BJ (cell line): ENCODE measurements at regions not wholly inside any gene's neighbourhood (a gene's known extent, or its start where the extent isn't known, plus 50 kb on each side); places are given as distances from the start of the nearest gene placed in this dataset.

Experiments
- CTCF ChIA-PET: fragments of 350-600 bp; formaldehyde crosslinking; extraction: SDS; loops from one replicate; lab custom pipeline; 2021; ENCODE audit warnings: antibody characterized with exemption, inconsistent platforms; lab: Yijun Ruan, JAX
- POLR2A ChIA-PET: fragments of 300-600 bp; sonication (Branson Sonifier 250); formaldehyde crosslinking; extraction: SDS; loops from one replicate; lab custom pipeline; 2021; ENCODE audit warnings: antibody characterized with exemption; lab: Charles Lee
- DNase-seq: peaks from one replicate; pipeline ENCODE4 v3.0.0-alpha.2; 2011; ENCODE audit warnings: low read depth
- H3K27me3 ChIP-seq: 2 replicates; pipeline ENCODE4 v1.6.0; 2011; ENCODE audit warnings: low read length; ENCODE audit not compliant: control insufficient read depth, insufficient read depth
- H3K36me3 ChIP-seq: 2 replicates; pipeline ENCODE4 v1.5.1; 2011; ENCODE audit warnings: low read length; ENCODE audit not compliant: control insufficient read depth, insufficient read depth
- H3K4me3 ChIP-seq: 2 replicates; pipeline ENCODE4 v1.5.1; 2011; ENCODE audit warnings: low read depth, mild to moderate bottlenecking, control low read depth, low read length
- CTCF ChIP-seq: IDR thresholded peaks from 2 replicates; pipeline ENCODE4 v1.5.1; 2011; ENCODE audit warnings: low read depth, mild to moderate bottlenecking, control low read depth, inconsistent platforms, low read length, moderate library complexity; ENCODE audit not compliant: insufficient read depth

DNA sequence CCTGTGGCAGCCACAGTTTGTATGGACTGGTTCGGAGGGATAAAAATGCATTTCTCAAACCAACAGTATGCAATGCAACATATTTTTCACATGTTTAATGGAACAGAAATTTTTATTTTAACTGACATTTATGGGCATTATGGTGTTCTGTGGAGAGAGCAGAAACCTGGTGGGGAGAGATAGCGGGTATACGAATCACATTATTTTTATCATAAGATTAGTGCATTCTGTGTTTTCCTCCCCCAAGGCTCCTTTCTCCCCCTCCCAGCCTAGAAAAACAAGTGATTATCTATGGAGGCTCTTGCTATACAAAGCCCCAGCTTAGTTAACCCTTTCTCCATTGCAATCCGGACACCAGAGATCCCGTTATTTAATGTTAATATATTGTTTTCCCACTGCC lies 289.8 kb upstream of the PIK3C3 start:
- H3K4me3 ChIP-seq, result no peak overlapping the region
- H3K36me3 ChIP-seq, result no peaks in the 10 kb centered on the region
- POLR2A ChIA-PET, result no interaction called here
- CTCF ChIA-PET, result no interaction called here
- TF ChIP-seq CTCF, result no peak
- H3K27me3 ChIP-seq, result no peaks in the 10 kb centered on the region
- no peak for DNase-seq

DNA sequence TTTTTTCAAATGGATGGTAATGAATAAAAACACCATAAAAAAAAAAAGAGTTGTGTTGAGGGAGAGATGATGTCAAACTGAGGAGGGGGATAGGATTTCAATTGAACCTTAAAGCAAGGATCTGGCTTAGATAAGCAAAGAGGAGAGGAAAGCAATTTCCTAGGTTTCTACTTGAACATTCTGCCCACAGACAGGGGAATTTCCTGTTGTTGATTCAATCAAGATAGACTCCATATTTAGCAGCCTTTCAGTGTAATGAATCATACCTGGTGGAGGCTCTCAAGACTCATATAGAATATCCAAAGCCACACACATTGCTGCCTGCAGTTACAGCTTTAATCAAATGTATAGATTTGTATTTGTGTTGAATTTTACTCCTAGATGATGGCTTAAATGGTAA lies 294.4 kb upstream of the PIK3C3 start:
- H3K27me3 ChIP-seq, result no peaks in the 10 kb centered on the region
- no peaks in the 10 kb centered on the region for H3K36me3 ChIP-seq
- TF ChIP-seq CTCF, result no peak
- no peak for DNase-seq
- ChIA-PET POLR2A (no interaction called here), CTCF (no interaction called here)
- no peak overlapping the region for H3K4me3 ChIP-seq

DNA sequence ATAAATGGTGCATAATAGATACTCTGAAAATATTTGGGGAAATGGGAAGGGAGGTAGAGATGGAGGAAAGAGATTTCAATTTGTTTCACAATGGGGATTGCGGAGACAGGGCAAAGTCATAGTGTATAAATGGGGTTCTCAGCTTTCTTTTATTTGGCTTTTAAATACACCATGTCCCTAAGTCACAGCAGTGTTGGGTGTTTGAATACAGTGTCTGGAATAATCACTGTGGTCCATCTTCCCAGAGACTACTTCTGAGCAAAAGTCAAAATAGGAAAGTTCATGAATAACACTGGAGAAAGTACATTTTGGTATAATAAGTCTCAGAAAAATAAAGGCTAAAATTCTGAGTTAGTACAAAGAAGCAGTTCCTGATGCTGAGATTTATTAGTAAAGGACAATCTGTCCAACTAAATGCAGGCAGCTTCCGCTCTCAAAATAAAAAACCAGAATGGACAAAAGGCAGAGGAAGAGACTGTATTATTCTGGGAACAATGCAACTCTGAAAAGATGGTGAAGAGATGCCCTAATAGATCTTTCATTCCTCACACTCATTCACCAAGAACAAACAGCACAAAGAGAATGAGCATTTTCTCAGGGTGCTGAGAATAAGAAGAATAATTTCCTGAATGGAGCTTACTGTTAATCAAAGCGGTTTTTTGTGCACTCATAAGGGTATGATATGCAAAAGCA lies 295.4 kb upstream of the PIK3C3 start:
- ChIA-PET CTCF (no interaction called here), POLR2A (no interaction called here)
- Histone ChIP-seq H3K4me3 (no peak overlapping the region), H3K36me3 (no peaks in the 10 kb centered on the region), H3K27me3 (no peaks in the 10 kb centered on the region)
- no peak for TF ChIP-seq CTCF
- DNase-seq, result no peak

DNA sequence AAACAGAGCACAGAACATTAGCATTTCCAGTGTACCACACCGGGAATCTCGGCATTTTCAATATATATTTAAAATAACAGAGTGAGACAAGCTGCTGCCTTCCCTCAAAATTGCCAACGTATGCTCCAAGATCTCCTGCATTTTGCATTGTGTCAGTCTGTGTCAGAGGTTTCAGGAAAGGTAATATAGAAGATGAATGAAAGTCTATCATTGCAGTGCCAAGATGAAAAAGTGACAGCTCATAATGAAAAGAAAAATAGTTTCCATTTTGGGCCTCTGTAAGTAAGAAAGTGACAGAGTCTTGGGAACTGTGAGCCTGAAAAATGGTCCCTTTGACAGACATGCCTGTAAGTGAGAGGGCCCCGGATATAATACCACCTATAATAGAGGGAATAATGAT lies 297.8 kb upstream of the PIK3C3 start:
- Histone ChIP-seq H3K27me3 (no peaks in the 10 kb centered on the region), H3K36me3 (no peaks in the 10 kb centered on the region), H3K4me3 (no peak overlapping the region)
- TF ChIP-seq CTCF, result no peak
- POLR2A ChIA-PET, result no interaction called here
- DNase-seq, result no peak
- CTCF ChIA-PET, result no interaction called here

DNA sequence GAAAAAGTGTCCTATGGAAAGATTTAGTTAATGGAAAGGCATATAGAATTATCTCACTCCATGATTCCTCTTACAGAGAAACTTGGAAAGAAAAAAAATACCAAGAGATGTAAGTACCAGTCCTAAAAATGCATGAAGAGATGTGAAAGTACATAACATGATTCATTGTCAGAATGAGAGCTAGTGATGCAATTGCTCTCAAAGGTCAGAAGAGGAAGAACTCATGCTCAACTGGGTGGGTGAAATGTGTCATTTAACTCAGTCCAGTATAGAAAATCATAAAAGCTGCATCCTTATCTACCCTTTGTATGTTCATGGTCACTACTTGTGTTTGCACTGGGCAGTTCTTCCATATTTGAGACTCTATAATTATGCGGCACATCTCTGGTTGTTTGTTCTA lies 300.0 kb upstream of the PIK3C3 start:
- Histone ChIP-seq H3K27me3 (no peaks in the 10 kb centered on the region), H3K4me3 (no peak overlapping the region), H3K36me3 (no peaks in the 10 kb centered on the region)
- ChIA-PET CTCF (no interaction called here), POLR2A (no interaction called here)
- no peak for DNase-seq
- no peak for TF ChIP-seq CTCF
